A673 (cell line): ENCODE measurements at regions not wholly inside any gene's neighbourhood (a gene's known extent, or its start where the extent isn't known, plus 50 kb on each side); places are given as distances from the start of the nearest gene placed in this dataset.

ENCODE experiments used
- BruUV-seq: library from RNA; stranded (reverse); fragments of 400-500 nt; replicated peaks from 2 replicates; lab custom pipeline; 2021; lab: Mats Ljungman, UMichigan
- CTCF ChIA-PET: fragments of 300-600 bp; sonication (Branson Sonifier 250); formaldehyde crosslinking; loops from one replicate; lab custom pipeline; 2022; ENCODE audit warnings: antibody characterized with exemption; lab: Charles Lee
- POLR2A ChIA-PET: fragments of 300-600 bp; sonication (Branson Sonifier 250); formaldehyde crosslinking; loops from one replicate; lab custom pipeline; 2022; ENCODE audit warnings: antibody characterized with exemption; ENCODE audit not compliant: low non-redundant PET; lab: Charles Lee
- DNase-seq: peaks from one replicate; pipeline ENCODE4 v3.0.0-alpha.2; 2015; ENCODE audit warnings: low spot score
- H3K27ac ChIP-seq: fragments of 200-600 bp; sonication (generic); 2 replicates; pipeline ENCODE4 v1.5.1; 2016; ENCODE audit warnings: mixed run types, low read depth, mild to moderate bottlenecking, mixed read lengths, antibody characterized with exemption, low read length; ENCODE audit not compliant: poor library complexity, severe bottlenecking
- H3K27me3 ChIP-seq: fragments of 200-600 bp; sonication (generic); replicated peaks from 2 replicates; pipeline ENCODE4 v1.6.1; 2017; ENCODE audit warnings: mixed run types, low read depth, mild to moderate bottlenecking, mixed read lengths, antibody characterized with exemption, low read length; ENCODE audit not compliant: insufficient read depth, poor library complexity
- H3K36me3 ChIP-seq: fragments of 200-600 bp; sonication (generic); 2 replicates; pipeline ENCODE4 v1.6.1; 2016; ENCODE audit warnings: mixed run types, mild to moderate bottlenecking, mixed read lengths, antibody characterized with exemption, low read length; ENCODE audit not compliant: insufficient read depth, poor library complexity, severe bottlenecking
- H3K4me1 ChIP-seq: fragments of 200-600 bp; sonication (generic); 2 replicates; pipeline ENCODE4 v1.6.1; 2017; ENCODE audit warnings: mixed run types, mild to moderate bottlenecking, mixed read lengths, antibody characterized with exemption, low read length; ENCODE audit not compliant: insufficient read depth, poor library complexity, severe bottlenecking
- H3K4me3 ChIP-seq: fragments of 200-600 bp; sonication (generic); 2 replicates; pipeline ENCODE4 v1.5.1; 2016; ENCODE audit warnings: low read depth, mixed run types, mild to moderate bottlenecking, mixed read lengths, low read length; ENCODE audit not compliant: poor library complexity, severe bottlenecking
- H3K9me3 ChIP-seq: fragments of 200-600 bp; sonication (generic); 2 replicates; pipeline ENCODE4 v1.6.1; 2016; ENCODE audit warnings: mixed run types, low read depth, mild to moderate bottlenecking, mixed read lengths, antibody characterized with exemption, low read length; ENCODE audit not compliant: poor library complexity, severe bottlenecking
- CTCF ChIP-seq: fragments of 300-800, 200-600 bp; sonication (generic); conservative IDR thresholded peaks from 2 replicates; pipeline ENCODE4 v1.5.1; 2017; ENCODE audit warnings: low read depth, mild to moderate bottlenecking, antibody characterized with exemption, low read length, moderate library complexity, mixed read lengths
- EZH2 ChIP-seq: fragments of 200-600 bp; sonication (generic); IDR thresholded peaks from 2 replicates; pipeline ENCODE4 v1.6.1; 2017; ENCODE audit warnings: borderline replicate concordance, low read depth, mild to moderate bottlenecking, mixed read lengths, antibody characterized with exemption, low read length; ENCODE audit not compliant: poor library complexity, severe bottlenecking
- intact Hi-C: fragments of 100-400 bp; cut with micrococcal nuclease; formaldehyde crosslinking; loops from one replicate; pipeline ENCODE4 v1.10.0; 2022; ENCODE audit not compliant: unreplicated experiment

- no peak for TF ChIP-seq CTCF
- no peak for TF ChIP-seq EZH2
- no peaks in the 10 kb centered on the region for H3K4me1 ChIP-seq
- no TSS peak for BruUV-seq
- intact Hi-C loops: no loop called here
- no peak overlapping the region for H3K27ac ChIP-seq
- H3K36me3 ChIP-seq: no peaks in the 10 kb centered on the region
- DNase-seq: no peak
- H3K9me3 ChIP-seq: peaks cover 3% of the 10 kb centered on the region
- no peaks in the 10 kb centered on the region for H3K27me3 ChIP-seq
- ChIA-PET CTCF (no interaction called here), POLR2A (no interaction called here)
- H3K4me3 ChIP-seq: no peak overlapping the region
These were observed 55.4 kb upstream of the RNF180 start for GRCh38 chr5:64110222-64110621.

GRCh38 chr5:64108674-64109073 is 57.0 kb upstream of the RNF180 start:
- POLR2A ChIA-PET: no interaction called here
- TF ChIP-seq CTCF: no peak
- TF ChIP-seq EZH2: no peak
- no peaks in the 10 kb centered on the region for H3K27me3 ChIP-seq
- no peaks in the 10 kb centered on the region for H3K36me3 ChIP-seq
- H3K27ac ChIP-seq: no peak overlapping the region
- CTCF ChIA-PET: no interaction called here
- no peaks in the 10 kb centered on the region for H3K4me1 ChIP-seq
- BruUV-seq: no TSS peak
- intact Hi-C loops: no loop called here
- H3K4me3 ChIP-seq: no peak overlapping the region
- peaks cover 4% of the 10 kb centered on the region for H3K9me3 ChIP-seq
- no peak for DNase-seq

GRCh38 chr5:64100203-64100602 is 65.4 kb upstream of the RNF180 start:
- TF ChIP-seq CTCF: no peak
- no peak for TF ChIP-seq EZH2
- Histone ChIP-seq H3K9me3 (peaks cover under 1% of the 10 kb centered on the region), H3K36me3 (no peaks in the 10 kb centered on the region), H3K27ac (no peak overlapping the region), H3K4me1 (no peaks in the 10 kb centered on the region), H3K27me3 (no peaks in the 10 kb centered on the region), H3K4me3 (no peak overlapping the region)
- ChIA-PET POLR2A (no interaction called here), CTCF (no interaction called here)
- no peak for DNase-seq
- BruUV-seq: no TSS peak
- intact Hi-C loops: no loop called here
